SH-SY5Y (cell line): ENCODE measurements at regions not wholly inside any gene's neighbourhood (a gene's known extent, or its start where the extent isn't known, plus 50 kb on each side); places are given as distances from the start of the nearest gene placed in this dataset.

ENCODE experiments used
- GATA2 ChIP-seq: IDR thresholded peaks from 2 replicates; pipeline ENCODE4 v1.6.1; 2011; ENCODE audit warnings: mild to moderate bottlenecking, low read depth, low read length
- GATA3 ChIP-seq: IDR thresholded peaks from 2 replicates; pipeline ENCODE4 v1.6.1; 2011; ENCODE audit warnings: low read depth, mild to moderate bottlenecking, low read length, moderate library complexity

GRCh38 chr2:16242906-16243305 is 302.6 kb downstream of the MYCN start:
- no peak for TF ChIP-seq GATA3
- no peak for TF ChIP-seq GATA2

GRCh38 chr2:16241166-16242160 is 301.1 kb downstream of the MYCN start:
- TF ChIP-seq GATA2 (no peak), GATA3 (no peak)

GRCh38 chr2:16240402-16240801 is 300.1 kb downstream of the MYCN start:
- no peak for TF ChIP-seq GATA2
- no peak for TF ChIP-seq GATA3

GRCh38 chr2:16239296-16239850 is 299.0 kb downstream of the MYCN start:
- TF ChIP-seq GATA2, result no peak
- no peak for TF ChIP-seq GATA3

- TF ChIP-seq GATA3 (no peak), GATA2 (no peak)
These were observed 298.4 kb downstream of the MYCN start for GRCh38 chr2:16238786-16239185.

- TF ChIP-seq GATA2, result no peak
- no peak for TF ChIP-seq GATA3
These were observed 297.8 kb downstream of the MYCN start for GRCh38 chr2:16238001-16238761.

- TF ChIP-seq GATA2 (no peak), GATA3 (no peak)
These were observed 295.4 kb downstream of the MYCN start for GRCh38 chr2:16235747-16236146.

- no peak for TF ChIP-seq GATA2
- no peak for TF ChIP-seq GATA3
These were observed 288.6 kb downstream of the MYCN start for GRCh38 chr2:16228951-16229350.

- TF ChIP-seq GATA3 (no peak), GATA2 (no peak)
These were observed 288.1 kb downstream of the MYCN start for GRCh38 chr2:16228471-16228870.

- TF ChIP-seq GATA2 (no peak), GATA3 (no peak)
These were observed 287.6 kb downstream of the MYCN start for GRCh38 chr2:16227811-16228462.

GRCh38 chr2:16226943-16227664 is 286.8 kb downstream of the MYCN start:
- TF ChIP-seq GATA2, result no peak
- no peak for TF ChIP-seq GATA3

GRCh38 chr2:16226381-16226780 is 286.0 kb downstream of the MYCN start:
- no peak for TF ChIP-seq GATA2
- TF ChIP-seq GATA3, result no peak

GRCh38 chr2:16225545-16225944 is 285.2 kb downstream of the MYCN start:
- no peak for TF ChIP-seq GATA2
